GM12878 (cell line): ENCODE measurements at regions not wholly inside any gene's neighbourhood (a gene's known extent, or its start where the extent isn't known, plus 50 kb on each side); places are given as distances from the start of the nearest gene placed in this dataset.

ENCODE experiments used
- ATAC-seq: fragments of 200-7000 bp; cut with Tn5 transposase; 3 replicates; pipeline ENCODE4 v1.9.1; 2020; ENCODE audit warnings: mild to moderate bottlenecking, moderate library complexity
- BruUV-seq: library from RNA; stranded (reverse); fragments of 400-500 nt; replicated peaks from 2 replicates; lab custom pipeline; 2021; lab: Mats Ljungman, UMichigan
- CTCF ChIA-PET: fragments of 300-600 bp; sonication (Branson Sonifier 250); formaldehyde crosslinking; extraction: SDS; loops from one replicate; lab custom pipeline; 2021; ENCODE audit warnings: inconsistent platforms; lab: Yijun Ruan, JAX
- POLR2A ChIA-PET: fragments of 350-600 bp; formaldehyde crosslinking; extraction: SDS; loops from one replicate; lab custom pipeline; 2021; ENCODE audit warnings: inconsistent platforms; lab: Charles Lee
- RAD21 ChIA-PET: fragments of 300-600 bp; sonication (Branson Sonifier 250); formaldehyde crosslinking; loops from one replicate; lab custom pipeline; 2023; ENCODE audit warnings: antibody characterized with exemption; ENCODE audit not compliant: unreplicated experiment; lab: Charles Lee
- SMC1A ChIA-PET: fragments of 300-600 bp; sonication (Branson Sonifier 250); formaldehyde crosslinking; loops from one replicate; lab custom pipeline; 2023; ENCODE audit not compliant: unreplicated experiment, uncharacterized antibody; lab: Charles Lee
- DNase-seq: peaks from one replicate; pipeline ENCODE4 v3.0.0-alpha.2; 2011; ENCODE audit warnings: low read depth, low spot score
- FAIRE-seq: peaks from 3 replicates; lab custom pipeline; 2011; peaks lifted over from hg19 to GRCh38; lab: Jason Lieb, UNC
- H2AFZ ChIP-seq: 2 replicates; pipeline ENCODE4 v1.6.0; 2011; ENCODE audit warnings: low read depth, low read length, control low read depth; ENCODE audit not compliant: control insufficient read depth
- H3K27ac ChIP-seq: 2 replicates; pipeline ENCODE4 v1.5.1; 2011; ENCODE audit warnings: control low read depth; ENCODE audit not compliant: control insufficient read depth, insufficient read depth
- H3K27me3 ChIP-seq, 2 experiments: replicated peaks in 1 of 2; 2 replicates each; pipeline versions ENCODE4 v1.6.0 to v1.6.1; 2011; ENCODE audit warnings: low read length in 1 of 2; ENCODE audit not compliant: control insufficient read depth in 2 of 2, insufficient read depth in 2 of 2
- H3K36me3 ChIP-seq, 2 experiments: 2 replicates each; pipeline ENCODE4 v1.5.1; 2011; ENCODE audit warnings: low read length in 1 of 2; ENCODE audit not compliant: control insufficient read depth in 2 of 2, insufficient read depth in 2 of 2
- H3K4me1 ChIP-seq: 2 replicates; pipeline ENCODE4 v1.6.1; 2011; ENCODE audit warnings: mild to moderate bottlenecking, low read length, moderate library complexity, mixed read lengths; ENCODE audit not compliant: control insufficient read depth, insufficient read depth
- H3K4me2 ChIP-seq: 2 replicates; pipeline ENCODE4 v1.6.0; 2011; ENCODE audit warnings: control low read depth; ENCODE audit not compliant: control insufficient read depth, insufficient read depth
- H3K4me3 ChIP-seq: fragments of 200-600 bp; sonication (generic); 2 replicates; pipeline ENCODE4 v1.5.1; 2016
- H3K79me2 ChIP-seq: 2 replicates; pipeline ENCODE4 v1.6.0; 2011; ENCODE audit warnings: low read length; ENCODE audit not compliant: control insufficient read depth, insufficient read depth
- H3K9ac ChIP-seq: 2 replicates; pipeline ENCODE4 v1.8.0; 2011; ENCODE audit warnings: low read length, control low read depth, mixed read lengths; ENCODE audit not compliant: control insufficient read depth, insufficient read depth
- H3K9me3 ChIP-seq: replicated peaks from 3 replicates; pipeline ENCODE4 v1.5.1; 2011; ENCODE audit warnings: mild to moderate bottlenecking, low read length; ENCODE audit not compliant: control insufficient read depth, insufficient read depth
- H4K20me1 ChIP-seq: 2 replicates; pipeline ENCODE4 v1.6.0; 2011; ENCODE audit not compliant: control insufficient read depth, insufficient read depth
- E4F1 ChIP-seq: fragments of 450-650 bp; IDR thresholded peaks from 2 replicates; pipeline ENCODE4 v1.6.1; 2018; ENCODE audit warnings: borderline replicate concordance, mild to moderate bottlenecking; ENCODE audit not compliant: partially characterized antibody
- FOXK2 ChIP-seq: fragments of 450-650 bp; IDR thresholded peaks from 2 replicates; pipeline ENCODE4 v1.6.1; 2017; ENCODE audit warnings: mild to moderate bottlenecking, moderate library complexity
- HCFC1 ChIP-seq: fragments of 150-350 bp; IDR thresholded peaks from 2 replicates; pipeline ENCODE4 v1.6.1; 2014; ENCODE audit warnings: low read length
- HDGF ChIP-seq: fragments of 450-650 bp; IDR thresholded peaks from 2 replicates; pipeline ENCODE4 v1.6.1; 2016; ENCODE audit warnings: antibody characterized with exemption
- JUNB ChIP-seq: IDR thresholded peaks from 2 replicates; pipeline ENCODE4 v1.6.1; 2016; ENCODE audit warnings: antibody characterized with exemption, mild to moderate bottlenecking
- KAT2A ChIP-seq: conservative IDR thresholded peaks from 2 replicates; pipeline ENCODE4 v1.6.1; 2011; ENCODE audit warnings: low read depth, low read length; ENCODE audit not compliant: control insufficient read depth
- KDM1A ChIP-seq: fragments of 200-600 bp; sonication (generic); IDR thresholded peaks from 2 replicates; pipeline ENCODE4 v1.6.1; 2016; ENCODE audit warnings: borderline replicate concordance
- MTA3 ChIP-seq: IDR thresholded peaks from 2 replicates; pipeline ENCODE4 v1.6.1; 2012; ENCODE audit warnings: low read length, inconsistent platforms, borderline replicate concordance
- MYC ChIP-seq: IDR thresholded peaks from 2 replicates; pipeline ENCODE4 v1.6.1; 2011; ENCODE audit warnings: mild to moderate bottlenecking, low read length, moderate library complexity, inconsistent platforms; ENCODE audit not compliant: insufficient read depth, insufficient replicate concordance, insufficient read length, severe bottlenecking
- NR2C1 ChIP-seq: fragments of 450-650 bp; IDR thresholded peaks from 2 replicates; pipeline ENCODE4 v1.6.1; 2017; ENCODE audit warnings: antibody characterized with exemption, mild to moderate bottlenecking, moderate library complexity
- RELA ChIP-seq: fragments of 450-650 bp; IDR thresholded peaks from 2 replicates; pipeline ENCODE4 v1.8.0; 2014; ENCODE audit warnings: borderline replicate concordance; ENCODE audit not compliant: partially characterized antibody
- SIN3A ChIP-seq: IDR thresholded peaks from 2 replicates; pipeline ENCODE4 v1.6.1; 2012; ENCODE audit warnings: low read depth, low read length, improper control_type of control experiment
- SMAD5 ChIP-seq: IDR thresholded peaks from 2 replicates; pipeline ENCODE4 v1.6.1; 2016; ENCODE audit warnings: antibody characterized with exemption, low read depth
- SP1 ChIP-seq: IDR thresholded peaks from one replicate; pipeline ENCODE4 v1.6.1; 2011; ENCODE audit warnings: low read depth, low read length
- SRF ChIP-seq, 2 experiments: IDR thresholded peaks; 2 replicates each; pipeline ENCODE4 v1.6.1; 2011; ENCODE audit warnings: low read depth in 2 of 2, low read length in 2 of 2, mild to moderate bottlenecking in 1 of 2, moderate library complexity in 1 of 2
- TCF3 ChIP-seq: IDR thresholded peaks from 2 replicates; pipeline ENCODE4 v1.6.1; 2012; ENCODE audit warnings: low read depth, mild to moderate bottlenecking, low read length, borderline replicate concordance; ENCODE audit not compliant: insufficient read depth
- YBX1 ChIP-seq: fragments of 450-650 bp; IDR thresholded peaks from 2 replicates; pipeline ENCODE4 v1.6.1; 2016; ENCODE audit warnings: antibody characterized with exemption
- ZBTB11 ChIP-seq: fragments of 450-650 bp; formaldehyde crosslinking; IDR thresholded peaks from 2 replicates; pipeline ENCODE4 v1.5.0; 2022; ENCODE audit warnings: mild to moderate bottlenecking, missing genetic modification characterization
- WGBS: methylation state at CpG from one replicate; pipeline ENCODE4 v1.1.6; 2016; ENCODE audit warnings: low lambda C conversion rate; ENCODE audit not compliant: insufficient replicate concordance, insufficient coverage; ENCODE audit errors: missing lambda C conversion rate; 5-methylcytosine and 5-hydroxymethylcytosine counted together
- in situ Hi-C: fragments of 300-500 bp; cut with MboI; formaldehyde crosslinking; loops from 9 replicates; pipeline ENCODE4 v1.14.3; 2018; ENCODE audit warnings: mixed read lengths
- intact Hi-C: fragments of 100-400 bp; cut with micrococcal nuclease; formaldehyde crosslinking; loops from one replicate; pipeline ENCODE4 v1.14.2; 2022; ENCODE audit not compliant: unreplicated experiment

- CTCF ChIA-PET: interaction anchor here (0.8 to 2.8 kb wide), 4 partner anchors 8 to 316 kb away, joined by 3 to 9 read pairs (median 4); no protein-coding TSS in a partner anchor
These were observed 347.3 kb upstream of the NPVF start for GRCh38 chr7:25575634-25576033.

More at GRCh38 chr7:25575634-25576033, 347.3 kb upstream of the NPVF start:
- H3K4me3 ChIP-seq: no peak overlapping the region
- no peak for ATAC-seq
- H4K20me1 ChIP-seq: no peaks in the 10 kb centered on the region
- no peaks in the 10 kb centered on the region for H3K9me3 ChIP-seq
- no peak overlapping the region for H3K9ac ChIP-seq
- no peak for TF ChIP-seq MTA3
- TF ChIP-seq ZBTB11 (CRISPR knock-in tag): no peak
- no peak for TF ChIP-seq HDGF
- no peak for TF ChIP-seq YBX1
- TF ChIP-seq SRF (IDR thresholded peaks at IDR 0.05; ENCODE audit: low read depth in 2 of 2, low read length in 2 of 2): no peak
- no peak for TF ChIP-seq SP1
- no peak for TF ChIP-seq KAT2A
- TF ChIP-seq SMAD5: no peak
- TF ChIP-seq RELA: no peak
- no peak for TF ChIP-seq FOXK2
- TF ChIP-seq NR2C1: no peak
- TF ChIP-seq JUNB: no peak
- no peak for TF ChIP-seq E4F1
- no peak for TF ChIP-seq KDM1A
- TF ChIP-seq HCFC1: no peak
- no peak for TF ChIP-seq MYC
- TF ChIP-seq SIN3A: no peak
- no peak for TF ChIP-seq TCF3
- POLR2A ChIA-PET: no interaction called here
- no peaks in the 10 kb centered on the region for H3K4me1 ChIP-seq
- BruUV-seq: no TSS peak
- H3K79me2 ChIP-seq: no peaks in the 10 kb centered on the region
- no peak overlapping the region for H2AFZ ChIP-seq
- RAD21 ChIA-PET: no interaction called here
- in situ Hi-C loops (no loop called here), intact Hi-C loops (no loop called here)
- no peak overlapping the region for H3K4me2 ChIP-seq
- SMC1A ChIA-PET: no interaction called here
- FAIRE-seq: no peak
- no peak overlapping the region for H3K27ac ChIP-seq
- WGBS: 50% methylated on average over 4 of the region's 4 CpGs
- no peak for DNase-seq
- H3K36me3 ChIP-seq: no peaks in the 10 kb centered on the region
- H3K27me3 ChIP-seq: no peaks in the 10 kb centered on the region; a peak in 2 of 4 replicates
